ENCODE measurements at regions not wholly inside any gene's neighbourhood (a gene's known extent, or its start where the extent isn't known, plus 50 kb on each side); places are given as distances from the start of the nearest gene placed in this dataset.
A peak's percentile ranks its signal among the peaks of the same experiment; 100 is the strongest.
"Not testable (repeated sequence)": the region's sequence is repeated elsewhere in the genome, so short reads cannot be mapped to it uniquely, and the experiment has no call there.

DNA sequence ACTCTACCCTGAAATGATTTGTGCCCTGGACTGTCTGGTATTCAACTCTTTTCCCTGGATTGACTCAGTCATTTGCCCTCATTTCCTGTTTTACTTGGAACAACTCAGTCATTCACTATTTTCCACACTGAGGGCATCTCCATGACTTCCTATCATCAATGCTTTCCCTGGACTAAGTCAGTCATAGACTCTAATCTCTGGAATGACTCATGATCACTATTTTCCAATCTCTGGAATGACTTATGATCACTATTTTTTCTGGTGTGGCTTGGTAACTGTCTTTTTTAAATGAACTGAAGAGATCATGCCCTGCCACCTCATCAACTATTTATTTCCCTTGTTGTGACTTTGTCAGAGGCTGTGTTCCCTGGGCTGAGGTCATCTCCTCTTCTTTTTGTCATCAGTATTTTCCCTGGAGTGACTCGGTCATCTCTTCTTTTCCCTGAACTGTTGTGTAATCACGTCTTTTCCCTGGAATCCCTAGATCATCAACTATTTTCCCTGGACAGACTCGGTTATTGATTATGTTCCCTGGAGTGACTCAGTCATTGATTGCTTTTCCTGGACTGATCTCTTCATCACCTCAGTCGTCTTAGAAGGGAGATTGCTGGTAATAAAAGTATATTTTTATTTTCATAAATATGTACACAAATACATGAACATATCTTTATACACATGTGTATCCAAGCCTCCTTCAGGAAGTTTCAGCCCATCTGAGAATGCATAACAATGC is 327.1 kb upstream of the VCX start:
- peak; percentile 1 for DNase-seq (ENCODE audit: low read depth)

GRCh38 chrX:7514871-7515599 is 327.9 kb upstream of the VCX start:
- peak; percentile 7 for DNase-seq (ENCODE audit: low read depth)

DNA sequence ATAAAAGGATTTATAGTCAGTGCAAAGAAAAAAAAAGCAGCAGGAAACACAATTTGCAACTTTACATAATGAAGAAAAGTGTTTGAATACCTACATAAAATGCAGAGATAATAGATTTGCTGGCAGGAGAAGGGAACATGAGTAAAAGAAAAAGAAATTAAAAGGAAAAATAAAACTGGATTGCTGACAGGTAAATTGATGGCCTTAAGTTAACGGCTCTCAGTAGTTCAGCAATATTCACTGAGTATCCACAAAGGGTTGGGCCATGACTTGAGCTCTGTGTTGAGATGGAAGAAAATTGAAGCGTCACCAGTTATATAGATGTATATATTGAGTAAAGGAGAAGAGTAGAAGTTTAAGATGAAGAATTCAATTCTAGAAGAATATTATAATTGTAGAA is 330.1 kb upstream of the VCX start:
- no peak for DNase-seq (ENCODE audit: low read depth)

- DNase-seq (ENCODE audit: low read depth) = no peak
Observed at GRCh38 chrX:7503251-7503650, 339.7 kb upstream of the VCX start.

- DNase-seq (ENCODE audit: low read depth) = no peak
Observed at GRCh38 chrX:7500386-7500785, 342.6 kb upstream of the VCX start.

DNA sequence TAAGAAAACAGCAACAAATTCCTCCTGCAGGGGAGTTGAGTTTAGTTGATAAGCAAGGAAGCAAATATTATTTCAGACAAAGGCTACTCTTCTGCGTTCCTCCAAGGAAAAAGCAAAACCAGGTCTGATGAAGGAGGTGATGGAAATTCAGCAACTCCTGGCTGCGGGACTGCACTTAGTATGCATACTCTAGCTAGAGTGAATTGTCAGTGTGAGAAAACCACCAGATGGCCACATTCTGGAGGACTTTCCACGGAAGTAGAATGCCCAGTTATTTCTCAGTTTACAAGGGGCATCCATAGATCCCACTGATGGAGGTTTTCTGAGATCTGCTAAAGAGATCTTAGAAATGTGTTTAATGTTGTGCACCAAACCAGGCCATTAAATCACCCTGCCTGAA is 338.6 kb upstream of the PUDP start:
- no peak for DNase-seq (ENCODE audit: low read depth)

DNA sequence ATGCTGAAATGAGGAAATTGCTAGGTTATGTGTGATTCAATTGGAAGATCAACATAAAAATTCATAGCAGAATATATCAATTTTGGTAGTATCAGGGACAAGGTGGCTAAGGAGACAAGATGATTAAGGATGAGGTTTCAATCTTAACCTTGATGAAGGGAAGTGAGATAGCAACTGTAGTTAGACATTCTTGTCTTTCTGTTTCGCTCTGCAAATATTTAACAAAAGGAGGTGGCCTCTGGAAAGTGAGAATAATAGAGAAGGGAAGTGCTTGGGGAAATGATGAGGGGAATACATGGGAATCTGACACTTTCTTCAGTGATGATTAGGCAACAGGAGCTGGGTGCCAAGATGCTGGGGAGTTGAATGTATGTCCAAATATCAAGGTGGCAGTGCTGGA is 337.1 kb upstream of the PUDP start:
- no peak for DNase-seq (ENCODE audit: low read depth)

- no peak for DNase-seq (ENCODE audit: low read depth)
Observed at GRCh38 chrX:7480721-7481120, 332.8 kb upstream of the PUDP start.

DNA sequence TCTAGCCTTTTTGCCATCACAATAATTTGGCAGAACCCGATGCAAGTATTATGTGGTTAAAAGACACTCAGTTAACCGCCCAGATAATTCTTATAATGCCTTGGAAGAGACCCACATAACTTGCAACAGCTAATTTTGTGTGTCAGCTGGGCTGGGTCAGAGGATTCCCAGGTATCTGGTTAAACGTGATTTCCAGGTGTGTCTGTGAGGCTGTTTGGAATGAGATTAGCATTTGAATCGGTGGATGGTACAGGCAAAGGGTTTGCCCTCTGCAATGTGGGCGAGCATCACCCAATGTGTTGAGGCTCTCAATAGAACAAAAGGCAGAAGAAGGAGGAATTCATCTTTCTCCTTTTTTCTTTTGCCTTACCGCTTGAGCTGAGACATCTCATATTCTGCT is 314.2 kb upstream of the PUDP start:
- DNase-seq (ENCODE audit: low read depth) = no peak

GRCh38 chrX:7461051-7461450 is 313.1 kb upstream of the PUDP start:
- DNase-seq (ENCODE audit: low read depth) = not testable (repeated sequence)

DNA sequence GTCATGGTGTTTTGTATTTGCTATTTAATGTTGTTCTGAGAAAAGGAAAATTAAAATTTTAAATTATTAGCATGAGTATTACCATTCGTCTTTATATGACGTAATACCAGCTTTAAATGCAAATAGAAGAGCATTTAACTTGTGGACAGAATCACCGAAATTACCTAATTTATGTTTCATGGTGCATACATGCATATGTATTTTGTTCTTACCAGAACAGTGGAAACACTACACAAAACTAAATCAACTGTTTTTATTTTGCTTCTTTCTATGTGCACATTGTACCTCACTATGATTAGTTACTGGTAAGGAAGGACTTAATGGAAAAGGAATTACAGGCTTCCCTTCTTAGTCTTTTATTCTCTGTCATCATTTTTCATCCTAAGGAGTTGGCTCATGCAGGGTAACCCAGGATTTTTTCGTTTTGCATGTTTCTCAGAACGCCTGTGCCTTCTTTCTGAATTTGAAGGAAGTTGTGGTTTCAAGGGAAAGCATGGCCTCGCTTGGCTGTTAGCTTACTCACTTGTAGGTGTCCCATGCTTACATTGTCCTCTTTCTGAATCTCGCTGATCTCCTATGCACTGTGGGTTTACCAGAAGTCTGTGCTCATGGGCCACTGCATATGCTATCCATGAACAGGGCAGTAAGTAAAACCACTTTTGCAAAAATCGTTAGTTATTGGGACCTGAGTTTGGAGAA is 300.0 kb upstream of the PUDP start:
- DNase-seq (ENCODE audit: low read depth) = no peak

GRCh38 chrX:7446815-7447214 is 298.9 kb upstream of the PUDP start:
- no peak for DNase-seq (ENCODE audit: low read depth)

DNA sequence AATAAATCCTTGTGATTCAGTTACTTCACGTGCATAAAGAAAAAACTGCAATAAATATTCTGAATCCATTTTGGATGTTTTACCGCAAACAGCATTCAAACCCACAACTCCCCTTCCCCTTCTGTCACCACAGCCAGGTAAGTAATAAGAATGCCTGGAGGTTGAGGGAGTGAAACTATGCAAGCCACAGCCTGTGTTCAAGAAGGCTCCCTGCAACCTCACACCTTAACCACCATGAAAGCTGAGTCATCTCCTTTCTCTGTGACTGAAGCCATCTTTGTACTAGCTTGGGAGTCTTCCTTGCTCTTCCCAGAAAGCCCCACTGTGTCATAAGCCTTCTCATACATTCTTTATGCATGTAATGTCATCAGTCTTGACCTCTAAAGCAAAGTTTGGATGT is 297.0 kb upstream of the PUDP start:
- no peak for DNase-seq (ENCODE audit: low read depth)

GRCh38 chrX:7441586-7441985 is 293.6 kb upstream of the PUDP start:
- DNase-seq (ENCODE audit: low read depth) = no peak

DNA sequence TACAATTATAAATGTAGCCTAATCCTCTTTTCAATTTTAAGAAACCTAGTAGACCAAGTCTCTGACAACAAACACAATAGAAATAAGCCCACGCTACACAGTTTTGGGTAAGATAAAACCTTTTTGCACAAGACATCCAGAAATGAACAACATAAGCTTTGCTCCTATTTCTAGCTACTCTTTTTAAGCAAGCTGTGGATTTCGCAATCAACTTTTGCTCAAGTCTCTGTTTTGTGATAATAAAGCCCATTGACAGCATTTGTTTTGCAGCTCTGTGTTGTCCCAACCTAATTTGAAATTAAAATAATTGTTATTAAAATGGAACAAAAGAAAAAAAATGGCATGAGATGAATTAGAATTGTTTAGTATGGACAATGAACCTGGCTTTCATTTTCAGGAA is 287.9 kb upstream of the PUDP start:
- DNase-seq (ENCODE audit: low read depth) = no peak

DNA sequence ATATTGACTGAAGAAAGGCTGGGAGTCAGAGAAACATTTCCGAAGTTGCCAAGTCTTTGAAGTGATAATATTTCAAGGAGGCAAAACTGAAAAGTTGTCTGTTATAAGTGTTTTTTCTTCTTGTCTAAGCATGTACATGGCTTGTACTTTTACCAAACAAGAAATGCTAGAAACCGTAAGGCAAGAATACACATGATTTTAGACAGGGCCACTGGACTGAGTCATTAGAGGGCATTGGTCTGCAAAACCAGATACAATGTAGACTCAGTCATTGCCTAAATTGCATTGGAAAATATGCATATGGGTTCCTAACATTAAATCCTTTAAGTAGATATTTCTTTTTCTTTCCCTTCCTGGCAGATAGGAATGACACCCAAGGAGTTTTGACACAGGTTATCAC is 284.9 kb upstream of the PUDP start:
- no peak for DNase-seq (ENCODE audit: low read depth)

DNA sequence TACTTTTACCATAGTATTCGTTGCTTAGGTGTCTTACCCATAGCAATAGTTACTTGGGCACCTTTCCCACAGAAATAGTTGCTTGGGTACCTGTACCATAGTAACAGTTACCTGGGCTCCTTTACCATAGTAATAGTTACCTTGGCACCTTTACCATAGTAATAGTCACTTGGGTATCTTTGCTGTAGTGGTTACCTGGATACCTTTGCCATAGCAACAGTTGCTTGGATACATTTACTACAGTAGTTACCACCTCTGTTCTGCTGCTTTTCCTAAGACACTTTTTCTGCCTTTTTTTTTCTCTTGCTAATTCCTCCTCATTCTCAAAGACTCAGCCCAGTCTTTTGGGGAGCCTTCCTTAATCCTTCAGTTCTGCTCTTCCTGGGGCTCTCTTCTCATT is 272.8 kb upstream of the PUDP start:
- no peak for DNase-seq (ENCODE audit: low read depth)

DNA sequence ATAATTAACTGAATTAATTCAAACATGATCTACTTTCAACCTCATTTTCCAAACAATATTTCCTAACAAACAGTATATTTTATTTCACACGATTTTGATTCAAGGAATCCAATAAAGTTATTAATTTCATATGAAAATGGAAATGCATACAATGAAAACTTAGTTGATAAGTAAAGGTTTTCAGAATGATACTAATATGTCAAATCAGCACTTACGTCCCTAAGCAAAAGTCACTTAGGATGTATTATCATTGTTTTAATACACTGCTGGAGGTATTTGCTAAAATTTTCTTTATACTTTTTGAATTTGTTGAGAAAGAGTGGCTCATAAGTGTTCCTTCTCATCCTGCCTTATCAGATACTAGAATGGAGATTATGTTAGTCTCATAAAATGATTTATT is 266.8 kb upstream of the PUDP start:
- DNase-seq (ENCODE audit: low read depth) = no peak

- DNase-seq (ENCODE audit: low read depth) = no peak
Observed at GRCh38 chrX:7412840-7413239, 264.9 kb upstream of the PUDP start.

DNA sequence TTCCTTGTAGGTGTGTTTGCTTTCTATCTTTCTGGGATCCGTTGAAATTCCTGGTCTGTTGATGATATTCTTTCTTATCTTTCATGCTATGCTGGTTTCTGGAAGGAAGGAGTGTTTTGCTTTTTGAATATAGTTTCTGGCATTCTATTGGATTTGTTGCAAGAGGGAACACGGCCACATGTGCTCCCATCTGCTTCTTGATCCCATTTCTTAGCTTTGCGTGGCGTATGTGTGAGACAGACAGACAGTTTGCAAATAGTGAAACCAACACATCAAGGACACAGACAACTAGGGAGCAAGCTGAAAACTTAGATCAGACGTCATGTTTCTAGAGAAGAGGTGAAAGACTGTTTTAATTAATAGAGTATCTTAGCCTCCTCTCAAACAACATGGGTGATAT is 261.9 kb upstream of the PUDP start:
- DNase-seq (ENCODE audit: low read depth) = no peak

DNA sequence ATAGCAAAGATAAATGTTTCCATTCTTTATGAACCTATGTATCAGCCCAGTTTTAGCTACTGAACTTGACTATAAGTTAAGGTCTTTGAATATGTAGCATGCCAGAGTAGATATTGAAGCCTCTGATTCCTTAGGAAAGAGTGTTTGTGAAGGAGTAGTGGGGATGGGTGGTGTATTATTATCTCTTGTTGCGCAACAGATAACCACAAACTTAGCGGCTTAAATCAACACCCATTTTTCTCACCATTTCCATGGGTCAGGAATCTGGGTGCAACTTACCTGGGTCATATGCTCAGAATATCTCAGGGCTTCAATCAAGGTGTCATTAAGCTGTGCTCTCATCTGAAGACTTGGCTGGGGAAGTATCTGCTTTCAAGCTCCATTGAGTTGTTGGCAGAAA is 251.4 kb upstream of the PUDP start:
- no peak for DNase-seq (ENCODE audit: low read depth)

- DNase-seq (ENCODE audit: low read depth) = no peak
Observed at GRCh38 chrX:7390441-7390840, 242.5 kb upstream of the PUDP start.

- no peak for DNase-seq (ENCODE audit: low read depth)
Observed at GRCh38 chrX:7389576-7389975, 241.6 kb upstream of the PUDP start.
